ENCODE measurements at regions not wholly inside any gene's neighbourhood (a gene's known extent, or its start where the extent isn't known, plus 50 kb on each side); places are given as distances from the start of the nearest gene placed in this dataset.

DNA sequence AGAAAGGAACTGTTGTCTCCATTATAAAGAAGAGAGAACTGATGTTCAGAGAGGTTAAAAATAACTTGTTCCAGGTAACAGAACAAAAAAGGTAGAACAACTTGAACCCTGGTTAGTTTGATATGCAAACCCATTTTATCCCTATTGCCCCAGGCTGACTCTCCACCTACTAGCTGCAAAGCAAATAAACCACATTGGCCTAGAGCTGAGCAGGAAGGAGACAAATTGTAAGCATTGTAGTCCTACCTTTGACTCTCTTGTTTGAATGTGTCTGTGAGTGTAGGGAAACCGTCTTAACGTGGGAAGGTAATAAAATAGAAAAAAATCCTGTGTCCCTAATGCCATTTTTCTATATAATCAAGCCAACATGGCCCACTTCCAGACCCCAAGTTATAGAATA lies 126.4 kb downstream of the CCER1 start:
- TF ChIP-seq EP300 (IDR thresholded peaks at IDR 0.05) (no peak), POLR2A (IDR thresholded peaks at IDR 0.05) (no peak), POLR2AphosphoS5 (IDR thresholded peaks at IDR 0.05) (no peak)
- TF ChIP-seq, protein P1, sequence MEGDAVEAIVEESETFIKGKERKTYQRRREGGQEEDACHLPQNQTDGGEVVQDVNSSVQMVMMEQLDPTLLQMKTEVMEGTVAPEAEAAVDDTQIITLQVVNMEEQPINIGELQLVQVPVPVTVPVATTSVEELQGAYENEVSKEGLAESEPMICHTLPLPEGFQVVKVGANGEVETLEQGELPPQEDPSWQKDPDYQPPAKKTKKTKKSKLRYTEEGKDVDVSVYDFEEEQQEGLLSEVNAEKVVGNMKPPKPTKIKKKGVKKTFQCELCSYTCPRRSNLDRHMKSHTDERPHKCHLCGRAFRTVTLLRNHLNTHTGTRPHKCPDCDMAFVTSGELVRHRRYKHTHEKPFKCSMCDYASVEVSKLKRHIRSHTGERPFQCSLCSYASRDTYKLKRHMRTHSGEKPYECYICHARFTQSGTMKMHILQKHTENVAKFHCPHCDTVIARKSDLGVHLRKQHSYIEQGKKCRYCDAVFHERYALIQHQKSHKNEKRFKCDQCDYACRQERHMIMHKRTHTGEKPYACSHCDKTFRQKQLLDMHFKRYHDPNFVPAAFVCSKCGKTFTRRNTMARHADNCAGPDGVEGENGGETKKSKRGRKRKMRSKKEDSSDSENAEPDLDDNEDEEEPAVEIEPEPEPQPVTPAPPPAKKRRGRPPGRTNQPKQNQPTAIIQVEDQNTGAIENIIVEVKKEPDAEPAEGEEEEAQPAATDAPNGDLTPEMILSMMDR (IDR thresholded peaks at IDR 0.05), result no peak
- no peaks in the 10 kb centered on the region for H3K27me3 ChIP-seq
- no peak overlapping the region for H3K27ac ChIP-seq
- no peaks in the 10 kb centered on the region for H3K9me3 ChIP-seq
- intact Hi-C loops (cut with DNase I), result no loop called here
- WGBS, 2 donors, result 13 to 49% methylated on average over 2 of the region's 2 CpGs
- H3K4me3 ChIP-seq, result no peak overlapping the region
- H3K4me1 ChIP-seq, result peaks cover 0 to 6% (median 0%) of the 10 kb centered on the region in 4 donors
- H3K36me3 ChIP-seq, result no peaks in the 10 kb centered on the region
- DNase-seq, result no peak

DNA sequence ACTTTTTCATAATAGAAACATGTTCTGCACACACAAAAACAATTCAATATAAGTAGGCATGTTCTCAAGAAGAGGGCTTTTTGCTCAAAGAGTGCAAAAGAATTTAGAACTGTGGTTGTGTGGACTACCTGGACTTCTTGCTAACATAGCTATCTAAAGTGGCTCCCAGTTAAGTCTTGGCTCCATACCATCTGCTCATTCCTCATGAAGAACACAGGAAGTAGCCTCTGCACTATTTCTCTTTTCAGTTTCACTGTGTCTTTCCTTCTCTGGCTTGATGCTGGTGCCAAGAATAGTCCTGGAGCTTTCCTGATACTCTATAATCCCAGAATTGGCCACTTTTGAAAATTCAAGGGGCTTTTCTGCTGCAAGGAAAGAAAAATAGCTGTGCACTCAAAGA lies 127.4 kb downstream of the CCER1 start:
- H3K9me3 ChIP-seq, result no peaks in the 10 kb centered on the region
- H3K27ac ChIP-seq, result no peak overlapping the region

DNA sequence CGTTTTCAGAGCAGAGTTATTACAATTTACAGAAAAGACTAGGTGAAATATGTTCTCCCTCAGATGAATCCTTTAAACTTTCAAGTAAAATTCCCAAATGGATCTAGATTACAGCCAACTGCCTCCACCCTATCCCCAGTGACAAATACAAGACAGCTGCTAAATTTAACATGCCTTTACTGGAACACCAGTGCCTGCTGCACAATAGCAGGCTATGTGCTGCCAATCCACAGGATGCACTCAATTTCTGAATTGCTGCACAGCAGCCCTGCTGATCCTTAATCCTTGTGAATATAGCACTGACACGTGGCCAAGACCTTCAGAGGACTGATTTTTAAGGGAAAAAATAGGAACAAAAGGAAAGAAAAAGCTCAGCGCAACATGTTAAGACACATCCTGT lies 128.9 kb downstream of the CCER1 start:
- peaks cover 0 to 6% (median 0%) of the 10 kb centered on the region in 4 donors for H3K4me1 ChIP-seq
- no peak for TF ChIP-seq EP300 (IDR thresholded peaks at IDR 0.05)
- TF ChIP-seq POLR2A (IDR thresholded peaks at IDR 0.05), result no peak
- no peak for TF ChIP-seq POLR2AphosphoS5 (IDR thresholded peaks at IDR 0.05)
- TF ChIP-seq, protein P1 (IDR thresholded peaks at IDR 0.05), result no peak
- H3K27me3 ChIP-seq, result no peaks in the 10 kb centered on the region
- intact Hi-C loops (cut with DNase I), result no loop called here
- H3K27ac ChIP-seq, result no peak overlapping the region
- no peak for DNase-seq
- H3K4me3 ChIP-seq, result no peak overlapping the region
- WGBS, 2 donors, result 86 to 90% methylated on average over 3 of the region's 3 CpGs
- no peaks in the 10 kb centered on the region for H3K9me3 ChIP-seq
- H3K36me3 ChIP-seq, result no peaks in the 10 kb centered on the region

More for the DNA sequence above, 127.4 kb downstream of the CCER1 start:
- intact Hi-C loops (cut with DNase I), result no loop called here
- DNase-seq, result no peak
- peaks cover 0 to 6% (median 0%) of the 10 kb centered on the region in 4 donors for H3K4me1 ChIP-seq
- no peaks in the 10 kb centered on the region for H3K27me3 ChIP-seq
- no peak for TF ChIP-seq POLR2A (IDR thresholded peaks at IDR 0.05)
- TF ChIP-seq, protein P1 (IDR thresholded peaks at IDR 0.05), result no peak
- H3K4me3 ChIP-seq, result no peak overlapping the region
- H3K36me3 ChIP-seq, result no peaks in the 10 kb centered on the region

DNA sequence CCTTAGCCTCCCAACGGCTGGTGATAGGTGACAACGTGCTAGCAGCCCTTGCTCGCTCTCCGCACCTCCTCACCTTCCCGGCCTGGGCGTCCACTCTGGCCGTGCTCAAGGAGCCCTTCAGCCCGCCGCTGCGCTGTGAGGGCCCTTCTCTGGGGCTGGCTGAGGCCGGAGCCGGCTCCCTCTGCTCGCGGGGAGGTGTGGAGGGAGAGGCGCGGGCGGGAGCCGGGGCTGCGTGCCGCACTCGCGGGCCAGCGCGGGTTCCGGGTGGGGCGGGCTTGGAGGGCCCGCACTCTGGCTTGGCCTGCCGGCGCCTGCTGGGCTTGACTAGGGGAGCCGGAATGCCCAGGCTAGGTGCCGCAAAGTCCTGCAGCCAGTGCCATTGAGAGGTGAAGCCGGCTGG lies 131.1 kb downstream of the CCER1 start:
- Histone ChIP-seq H3K4me3 (no peak overlapping the region), H3K36me3 (no peaks in the 10 kb centered on the region), H3K27ac (no peak overlapping the region), H3K9me3 (no peaks in the 10 kb centered on the region), H3K4me1 (peaks cover 0 to 6% (median 0%) of the 10 kb centered on the region in 4 donors), H3K27me3 (no peaks in the 10 kb centered on the region)
- DNase-seq, result no peak
- TF ChIP-seq EP300 (IDR thresholded peaks at IDR 0.05), result no peak
- TF ChIP-seq, protein P1 (IDR thresholded peaks at IDR 0.05), result no peak
- no peak for TF ChIP-seq POLR2AphosphoS5 (IDR thresholded peaks at IDR 0.05)
- no peak for TF ChIP-seq POLR2A (IDR thresholded peaks at IDR 0.05)
- intact Hi-C loops (cut with DNase I), result no loop called here
- 96 to 97% methylated on average over 32 of the region's 32 CpGs for WGBS, 2 donors

DNA sequence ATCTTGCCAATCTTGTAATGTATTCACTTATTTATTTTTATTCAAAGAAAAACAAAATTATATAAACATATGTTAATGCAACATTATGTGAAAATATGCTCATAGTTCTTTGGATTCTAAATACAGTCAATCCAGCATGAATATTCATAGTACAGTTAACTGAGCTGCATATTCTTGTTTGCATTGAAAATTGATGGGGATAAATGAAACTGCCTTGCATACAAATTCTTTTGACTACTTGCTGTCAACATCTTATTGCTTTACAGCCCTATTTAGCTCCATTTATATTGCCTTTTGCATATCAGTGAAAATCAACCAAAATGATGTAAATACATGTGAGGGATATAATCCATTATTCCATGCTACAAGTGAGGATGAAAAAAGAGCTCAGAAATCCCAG lies 135.3 kb downstream of the CCER1 start:
- no peak overlapping the region for H3K4me3 ChIP-seq
- H3K27me3 ChIP-seq, result no peaks in the 10 kb centered on the region
- H3K27ac ChIP-seq, result no peak overlapping the region
- DNase-seq, result no peak
- intact Hi-C loops (cut with DNase I), result no loop called here
- no peaks in the 10 kb centered on the region for H3K4me1 ChIP-seq
- TF ChIP-seq POLR2AphosphoS5 (IDR thresholded peaks at IDR 0.05), result no peak
- H3K9me3 ChIP-seq, result no peaks in the 10 kb centered on the region
- H3K36me3 ChIP-seq, result no peaks in the 10 kb centered on the region

Measured in sigmoid colon (tissue), 6 donors.